Activated gamma-delta T cell treated with Interleukin-2 at 50 U/mL for 16 hours (primary cell): ENCODE measurements at regions not wholly inside any gene's neighbourhood (a gene's known extent, or its start where the extent isn't known, plus 50 kb on each side); places are given as distances from the start of the nearest gene placed in this dataset.

Source experiments
- DNase-seq: peaks from one replicate; pipeline ENCODE4 v3.0.0-alpha.2; 2020

GRCh38 chr1:218728898-218729565 lies 383.9 kb downstream of the TGFB2 start:
- no peak for DNase-seq

- no peak for DNase-seq
These were observed 390.4 kb downstream of the TGFB2 start for GRCh38 chr1:218735436-218736032.

GRCh38 chr1:218739426-218739825 lies 394.3 kb downstream of the TGFB2 start:
- no peak for DNase-seq

GRCh38 chr1:218741852-218742251 lies 396.7 kb downstream of the TGFB2 start:
- DNase-seq: no peak

GRCh38 chr1:218742467-218743262 lies 397.5 kb downstream of the TGFB2 start:
- no peak for DNase-seq

GRCh38 chr1:218743861-218744505 lies 398.8 kb downstream of the TGFB2 start:
- DNase-seq: no peak

- no peak for DNase-seq
These were observed 402.9 kb downstream of the TGFB2 start for GRCh38 chr1:218748071-218748470.

GRCh38 chr1:218750216-218750970 lies 405.3 kb downstream of the TGFB2 start:
- DNase-seq: no peak

- DNase-seq: no peak
These were observed 406.2 kb downstream of the TGFB2 start for GRCh38 chr1:218751208-218751948.

GRCh38 chr1:218752126-218752525 lies 407.0 kb downstream of the TGFB2 start:
- DNase-seq: no peak

GRCh38 chr1:218754477-218754876 lies 409.3 kb downstream of the TGFB2 start:
- DNase-seq: no peak

- no peak for DNase-seq
These were observed 410.0 kb downstream of the TGFB2 start for GRCh38 chr1:218755128-218755527.

GRCh38 chr1:218759795-218760194 lies 413.9 kb upstream of the LYPLAL1 start:
- DNase-seq: no peak

GRCh38 chr1:218760601-218761570 lies 412.8 kb upstream of the LYPLAL1 start:
- DNase-seq: no peak

- DNase-seq: no peak
These were observed 410.1 kb upstream of the LYPLAL1 start for GRCh38 chr1:218763538-218763937.

GRCh38 chr1:218765753-218766152 lies 407.9 kb upstream of the LYPLAL1 start:
- no peak for DNase-seq

- DNase-seq: no peak
These were observed 401.7 kb upstream of the LYPLAL1 start for GRCh38 chr1:218771931-218772330.

- DNase-seq: no peak
These were observed 401.1 kb upstream of the LYPLAL1 start for GRCh38 chr1:218772575-218772974.

- DNase-seq: no peak
These were observed 398.1 kb upstream of the LYPLAL1 start for GRCh38 chr1:218775501-218776021.
